ENCODE measurements at regions not wholly inside any gene's neighbourhood (a gene's known extent, or its start where the extent isn't known, plus 50 kb on each side); places are given as distances from the start of the nearest gene placed in this dataset.

DNA sequence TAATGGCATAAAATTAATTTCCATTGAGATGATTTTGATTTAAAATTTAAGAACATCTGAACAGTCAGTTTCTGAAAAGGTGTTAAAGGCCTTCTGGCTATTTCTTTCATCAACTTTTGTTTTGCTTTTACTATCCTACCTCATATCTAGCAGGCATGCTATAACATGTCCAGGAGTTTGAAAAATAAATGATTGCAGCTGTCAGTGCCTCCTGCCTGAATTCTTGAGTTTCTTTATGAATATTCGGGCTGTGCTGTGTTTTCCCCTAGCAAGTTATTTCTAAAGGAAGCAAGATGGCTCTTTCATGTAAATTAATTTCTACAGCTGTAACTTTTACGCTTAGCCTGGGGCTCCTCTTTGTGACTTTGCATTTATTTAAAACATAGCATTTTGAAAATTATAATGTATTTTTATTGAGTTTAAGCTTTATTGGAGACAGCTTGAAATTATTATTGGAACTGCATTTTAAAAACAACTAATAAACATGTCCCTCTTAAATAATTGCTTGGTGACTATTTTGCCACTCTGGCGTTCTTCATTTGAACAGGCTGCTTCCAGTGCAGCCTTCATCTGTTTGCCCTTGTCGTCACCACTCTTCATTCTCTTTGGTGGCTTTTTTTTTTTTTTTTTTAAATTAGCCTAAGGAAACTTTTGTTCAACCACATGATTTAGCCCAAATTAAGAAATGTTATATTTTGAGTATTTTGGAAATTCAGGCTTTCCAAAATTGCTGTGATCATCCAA, 1083.4 kb upstream of the LRRN3 start:
- no peak for ATAC-seq
- Histone ChIP-seq H3K27me3 (no peaks in the 10 kb centered on the region), H3K4me3 (no peak overlapping the region), H3K36me3 (no peaks in the 10 kb centered on the region), H3K4me1 (no peaks in the 10 kb centered on the region), H3K9me3 (no peaks in the 10 kb centered on the region), H3K27ac (no peak overlapping the region)
- WGBS (ENCODE audit: insufficient coverage, low coverage, low lambda C conversion rate, missing lambda C conversion rate): 57% methylated on average over 4 of the region's 4 CpGs
- TF ChIP-seq CTCF (IDR thresholded peaks at IDR 0.05) (no peak), POLR2A (IDR thresholded peaks at IDR 0.05) (no peak)
- no peak for DNase-seq
- intact Hi-C loops (cut with DNase I): no loop called here

DNA sequence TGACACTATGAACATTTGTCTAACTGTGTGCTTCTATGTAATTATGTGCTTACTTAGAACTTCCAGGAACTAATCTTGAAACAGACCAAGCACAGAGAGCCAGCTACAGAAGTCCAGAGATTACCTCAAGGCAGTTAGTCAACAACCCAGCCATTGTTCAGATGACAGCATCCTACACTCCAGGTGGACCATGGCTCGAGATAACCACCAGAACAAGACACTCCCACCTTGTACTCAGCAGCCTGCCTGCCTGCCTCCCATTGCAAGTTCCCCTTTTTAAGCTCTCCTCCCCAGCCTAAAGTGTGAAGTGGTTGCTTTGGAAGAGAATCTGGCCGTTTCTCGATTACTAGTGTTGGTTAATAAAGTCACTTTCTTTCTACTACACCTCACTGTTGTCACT, 1080.6 kb upstream of the LRRN3 start:
- intact Hi-C loops (cut with DNase I): no loop called here
- H3K9me3 ChIP-seq: no peaks in the 10 kb centered on the region
- TF ChIP-seq POLR2A (IDR thresholded peaks at IDR 0.05): no peak
- TF ChIP-seq CTCF (IDR thresholded peaks at IDR 0.05): no peak
- no peaks in the 10 kb centered on the region for H3K27me3 ChIP-seq
- no peak for ATAC-seq
- H3K27ac ChIP-seq: no peak overlapping the region
- H3K4me1 ChIP-seq: no peaks in the 10 kb centered on the region
- 44% methylated on average over 3 of the region's 3 CpGs for WGBS (ENCODE audit: insufficient coverage, low coverage, low lambda C conversion rate, missing lambda C conversion rate)
- H3K36me3 ChIP-seq: no peaks in the 10 kb centered on the region
- no peak for DNase-seq
- no peak overlapping the region for H3K4me3 ChIP-seq

DNA sequence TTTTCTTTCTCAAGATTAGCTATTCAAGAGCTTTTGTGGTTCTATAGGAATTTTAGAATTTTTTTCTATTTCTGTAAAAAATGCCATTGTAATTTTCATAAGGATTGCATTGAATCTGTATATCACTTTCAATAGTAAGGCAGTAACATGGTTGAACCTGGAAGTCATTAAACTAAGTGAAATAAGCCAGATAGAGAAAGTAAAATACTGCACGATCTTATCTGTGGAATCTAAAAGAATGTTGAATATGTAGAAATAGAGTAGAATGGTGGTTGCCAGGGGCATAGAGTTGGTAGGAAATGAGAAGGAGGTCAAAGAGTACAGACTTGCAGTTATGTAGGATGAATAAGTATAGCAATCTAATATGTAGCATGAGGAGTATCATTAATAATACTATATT, 1073.5 kb upstream of the LRRN3 start:
- no peak for TF ChIP-seq POLR2A (IDR thresholded peaks at IDR 0.05)
- TF ChIP-seq CTCF (IDR thresholded peaks at IDR 0.05): no peak
- intact Hi-C loops (cut with DNase I): no loop called here
- WGBS (ENCODE audit: insufficient coverage, low coverage, low lambda C conversion rate, missing lambda C conversion rate): 57% methylated on average over 1 of the region's 1 CpG
- Histone ChIP-seq H3K27ac (no peak overlapping the region), H3K27me3 (no peaks in the 10 kb centered on the region), H3K36me3 (no peaks in the 10 kb centered on the region), H3K4me3 (no peak overlapping the region), H3K9me3 (no peaks in the 10 kb centered on the region), H3K4me1 (no peaks in the 10 kb centered on the region)
- DNase-seq: no peak
- ATAC-seq: no peak

DNA sequence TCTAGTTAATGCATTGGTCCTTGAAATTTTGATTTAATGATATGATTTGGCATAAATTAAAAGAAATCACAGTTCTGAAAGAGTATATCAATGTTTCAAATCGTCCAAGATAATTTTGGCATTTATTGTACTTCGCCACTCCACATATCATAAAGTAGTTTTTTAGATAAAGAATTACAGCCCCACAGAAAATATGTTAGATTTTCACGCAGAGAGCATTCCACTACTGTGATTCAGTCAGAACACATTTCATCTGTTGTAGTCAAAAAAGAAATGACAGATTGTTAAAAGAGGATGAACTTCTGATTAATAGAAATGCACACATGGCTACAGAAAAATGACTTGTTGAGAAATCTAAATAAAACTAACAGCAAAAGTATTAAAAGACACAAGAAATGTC, 1063.5 kb upstream of the LRRN3 start:
- no peaks in the 10 kb centered on the region for H3K4me1 ChIP-seq
- DNase-seq (no peak), ATAC-seq (no peak)
- no peaks in the 10 kb centered on the region for H3K36me3 ChIP-seq
- no peaks in the 10 kb centered on the region for H3K9me3 ChIP-seq
- no peaks in the 10 kb centered on the region for H3K27me3 ChIP-seq
- intact Hi-C loops (cut with DNase I): no loop called here
- TF ChIP-seq POLR2A (IDR thresholded peaks at IDR 0.05) (no peak), CTCF (IDR thresholded peaks at IDR 0.05) (no peak)
- H3K4me3 ChIP-seq: no peak overlapping the region
- H3K27ac ChIP-seq: no peak overlapping the region
- WGBS (ENCODE audit: insufficient coverage, low coverage, low lambda C conversion rate, missing lambda C conversion rate): 22% methylated on average over 3 of the region's 3 CpGs

All from right lobe of liver (tissue), 6 donors.